G401.6 (cell line): ENCODE measurements at regions not wholly inside any gene's neighbourhood (a gene's known extent, or its start where the extent isn't known, plus 50 kb on each side); places are given as distances from the start of the nearest gene placed in this dataset.
"Not testable (repeated sequence)": the region's sequence is repeated elsewhere in the genome, so short reads cannot be mapped to it uniquely, and the experiment has no call there.

Source experiments
- FAIRE-seq: peaks from 2 replicates; lab custom pipeline; 2012; peaks lifted over from hg19 to GRCh38; lab: Jason Lieb, UNC

GRCh38 chr6:66086532-66086931 lies 379.5 kb upstream of the EYS start:
- no peak for FAIRE-seq

DNA sequence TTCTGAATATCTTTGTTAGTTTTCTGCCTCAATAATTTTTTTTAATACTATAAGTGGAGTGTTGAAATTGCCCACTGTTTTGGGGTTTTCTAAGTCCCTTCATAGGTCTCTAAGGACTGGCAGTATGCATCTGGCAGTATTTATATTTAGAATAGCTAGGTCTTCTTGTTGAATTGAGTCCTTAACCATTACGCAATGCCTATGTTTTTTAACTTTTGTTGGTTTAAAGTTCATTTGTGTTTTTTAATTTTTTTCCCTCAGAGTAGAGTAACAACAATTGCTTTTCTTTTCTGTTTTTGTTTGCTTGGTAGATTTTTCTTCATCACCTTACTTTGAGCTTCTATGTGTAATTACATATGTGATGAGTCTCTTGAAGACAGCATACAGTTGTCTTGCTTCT lies 375.9 kb upstream of the EYS start:
- no peak for FAIRE-seq

DNA sequence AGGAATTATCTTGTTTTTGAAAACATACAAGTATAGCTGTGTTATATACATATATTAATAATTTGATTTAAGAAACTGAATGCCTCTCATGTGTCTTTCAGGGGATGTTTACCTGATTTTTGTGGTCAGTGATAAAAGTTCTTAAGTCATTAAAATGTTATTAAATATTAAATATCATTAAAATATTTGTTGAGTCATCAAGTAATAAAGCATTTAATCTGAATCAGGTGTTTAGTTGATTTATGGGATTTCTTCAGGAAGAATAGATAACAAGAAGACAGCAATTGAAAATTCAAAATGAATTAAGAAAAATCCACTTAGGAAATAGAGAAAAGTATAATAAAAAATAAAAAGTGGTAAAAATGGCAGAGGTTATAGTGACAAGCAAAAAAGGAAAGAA lies 361.9 kb upstream of the EYS start:
- no peak for FAIRE-seq

- no peak for FAIRE-seq
Observed at GRCh38 chr6:66068033-66068432, 361.0 kb upstream of the EYS start.

DNA sequence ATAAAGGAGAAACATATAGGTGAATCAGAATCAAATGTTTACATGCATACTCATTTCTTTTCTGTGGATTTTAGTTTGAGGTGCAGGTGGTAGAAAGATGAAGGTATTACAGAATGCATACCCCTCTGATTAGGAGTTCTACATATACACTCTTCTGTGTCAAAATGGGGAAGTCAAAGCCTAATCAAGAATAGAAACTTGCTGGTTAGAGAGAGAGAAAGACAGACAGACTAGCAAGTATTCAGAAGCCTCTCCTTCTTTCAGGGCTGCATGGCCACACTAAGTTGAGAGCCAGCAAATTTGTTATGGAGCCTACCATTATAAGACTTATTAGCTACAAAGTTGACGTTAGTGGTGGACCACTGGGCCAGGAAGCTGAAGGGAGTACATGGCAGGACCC lies 358.3 kb upstream of the EYS start:
- no peak for FAIRE-seq

- no peak for FAIRE-seq
Observed at GRCh38 chr6:66057034-66057433, 350.0 kb upstream of the EYS start.

DNA sequence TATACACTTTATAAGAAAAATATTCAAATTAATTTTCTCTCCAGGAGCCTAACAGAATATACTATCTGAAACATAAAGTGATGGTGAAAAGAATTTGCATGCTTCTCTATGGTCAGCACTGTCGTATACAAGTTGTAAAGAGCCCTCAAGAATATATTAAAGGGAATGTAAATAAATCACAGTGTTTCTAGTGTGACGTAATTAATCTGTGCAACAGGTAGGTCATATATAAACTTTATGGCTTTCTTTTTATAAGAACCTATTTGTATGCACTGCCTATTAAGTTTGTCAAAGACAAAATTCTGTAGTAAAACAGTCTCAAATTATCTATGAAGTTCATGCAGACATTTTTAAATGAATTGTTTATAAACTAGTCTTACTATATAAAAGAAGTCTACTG lies 347.9 kb upstream of the EYS start:
- FAIRE-seq = no peak

GRCh38 chr6:66051812-66052211 lies 344.8 kb upstream of the EYS start:
- FAIRE-seq = no peak

DNA sequence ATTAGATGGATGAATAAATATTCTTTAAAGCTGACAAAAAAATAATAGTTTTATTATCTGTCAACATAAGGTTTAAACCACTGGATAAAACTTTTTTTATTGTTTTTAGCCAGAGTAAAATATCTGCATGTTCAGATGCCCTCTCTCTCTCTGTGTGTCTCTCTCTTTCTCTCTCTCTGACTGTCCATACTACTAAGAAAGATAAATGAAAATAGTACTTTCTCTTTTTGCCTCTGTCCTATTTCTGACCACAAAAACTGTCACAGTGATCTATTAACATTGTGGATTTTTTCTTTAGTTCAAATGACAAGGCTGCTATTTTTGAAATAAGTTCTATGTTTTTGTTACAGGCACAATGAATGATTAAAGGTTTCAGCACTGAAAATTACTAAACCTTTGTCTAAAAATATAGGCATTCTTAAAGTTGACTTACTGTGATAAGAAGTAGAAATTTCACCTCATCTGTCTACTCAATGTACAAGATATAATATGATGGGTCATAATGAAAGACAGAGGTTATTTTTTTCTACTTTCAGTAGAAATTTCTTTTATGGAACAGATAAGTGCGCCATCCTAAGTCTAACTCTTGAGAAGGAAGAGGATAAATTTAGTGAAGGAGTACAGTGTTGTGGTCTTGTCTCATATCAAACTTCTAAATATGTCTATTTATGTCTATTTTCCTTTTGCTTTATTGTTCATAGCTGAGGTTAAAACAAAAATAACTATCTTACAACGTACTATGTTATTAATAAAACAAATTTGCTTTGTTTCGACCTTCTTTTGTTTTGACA lies 341.9 kb upstream of the EYS start:
- no peak for FAIRE-seq

- no peak for FAIRE-seq
Observed at GRCh38 chr6:66032626-66033025, 325.6 kb upstream of the EYS start.

DNA sequence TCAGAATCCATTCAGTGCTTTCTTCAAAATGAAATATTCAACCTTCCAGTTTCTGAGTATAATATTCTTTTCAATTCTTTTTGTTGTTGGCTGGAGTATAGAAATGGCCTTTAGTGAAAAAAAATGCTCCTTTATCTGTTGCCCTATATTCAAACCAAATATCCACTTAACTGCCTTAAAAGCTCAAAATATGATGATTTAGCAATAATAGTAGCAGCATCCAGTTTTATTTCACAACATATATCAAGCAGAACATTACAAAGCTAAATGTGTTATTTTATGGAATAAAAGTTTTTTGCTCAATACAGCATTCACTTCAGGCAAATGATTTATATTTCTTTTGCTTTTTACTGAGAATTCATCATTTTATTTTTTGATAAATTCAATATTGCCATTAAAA lies 322.4 kb upstream of the EYS start:
- no peak for FAIRE-seq

DNA sequence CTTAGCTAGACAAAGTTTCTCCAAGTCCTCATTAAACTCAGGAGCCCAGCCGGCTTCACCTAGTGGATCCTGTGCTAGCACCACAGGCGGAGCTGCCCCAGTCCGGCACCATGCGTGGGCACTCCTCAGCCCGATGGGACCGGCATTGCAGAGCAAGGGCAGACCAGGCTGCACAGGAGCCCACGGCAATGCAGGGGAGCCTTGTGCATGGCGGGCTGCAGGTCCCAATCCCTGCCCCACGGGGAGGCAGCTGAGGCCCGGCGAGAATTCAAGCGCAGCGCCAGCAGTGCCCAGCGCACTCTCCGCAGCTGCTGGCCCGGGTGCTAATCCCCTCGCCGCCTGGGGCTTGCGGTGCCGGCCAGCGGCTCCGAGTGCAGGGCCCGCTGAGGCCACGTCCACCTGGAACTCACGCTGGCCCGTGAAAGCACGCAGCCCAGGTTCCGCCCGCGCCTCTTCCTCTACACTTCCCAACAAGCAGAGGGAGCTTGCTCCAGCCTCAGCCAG lies 292.3 kb upstream of the EYS start:
- FAIRE-seq = no peak

DNA sequence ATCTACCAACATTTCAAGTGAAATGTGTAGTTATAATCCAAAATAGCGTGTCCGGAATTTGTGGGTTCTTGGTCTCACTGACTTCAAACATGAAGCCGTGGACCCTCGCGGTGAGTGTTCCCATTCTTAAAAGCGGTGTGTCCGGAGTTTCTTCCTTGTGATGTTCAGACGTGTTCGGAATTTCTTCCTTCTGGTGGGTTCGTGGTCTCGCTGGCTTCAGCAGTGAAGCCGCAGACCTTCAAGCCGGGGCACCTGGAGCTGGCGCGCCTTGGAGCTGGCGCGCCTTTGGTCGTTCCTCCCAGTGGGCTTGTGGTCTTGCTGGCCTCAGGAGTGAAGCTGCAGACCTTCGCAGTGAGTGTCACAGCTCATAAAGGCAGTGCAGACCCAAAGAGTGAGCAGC lies 291.5 kb upstream of the EYS start:
- no peak for FAIRE-seq

GRCh38 chr6:65997539-65997938 lies 290.5 kb upstream of the EYS start:
- FAIRE-seq = no peak

DNA sequence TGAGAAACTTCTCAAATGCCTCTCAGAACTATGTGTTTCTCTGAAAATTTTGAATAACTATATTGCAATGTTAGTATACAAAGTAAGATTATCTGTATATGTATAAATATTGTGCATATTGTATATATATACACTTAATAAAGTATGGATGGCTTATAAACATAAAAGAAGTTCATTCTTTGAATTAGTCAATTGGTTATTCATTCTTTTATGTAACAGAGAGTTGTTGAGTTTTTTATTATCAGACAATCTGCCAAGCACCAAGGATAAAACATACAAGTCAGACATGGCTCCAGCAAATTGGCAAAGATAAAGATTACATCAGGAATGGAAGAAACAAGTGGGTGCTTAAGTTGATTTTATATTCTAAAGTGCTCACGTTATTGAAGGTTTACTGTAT lies 289.1 kb upstream of the EYS start:
- no peak for FAIRE-seq

GRCh38 chr6:65989676-65990075 lies 282.6 kb upstream of the EYS start:
- FAIRE-seq = no peak

DNA sequence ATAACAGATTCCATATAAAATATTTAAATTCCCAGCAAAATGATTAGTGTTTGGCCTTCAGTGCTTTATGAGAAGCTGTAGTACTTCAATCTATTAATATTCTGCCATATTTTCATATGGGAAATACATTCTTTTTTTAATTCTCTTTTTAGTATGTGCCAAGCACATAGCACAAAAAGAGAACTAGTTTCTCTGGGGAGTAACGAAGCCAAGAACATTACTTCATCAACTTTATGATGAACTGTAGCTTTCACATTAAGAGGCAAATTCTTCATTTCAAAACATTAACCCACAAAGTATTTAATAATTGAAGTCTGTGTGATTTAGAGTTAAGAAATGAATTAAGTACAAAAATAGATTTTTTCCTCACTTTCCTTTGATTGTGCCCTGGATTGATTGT lies 281.0 kb upstream of the EYS start:
- FAIRE-seq = no peak

DNA sequence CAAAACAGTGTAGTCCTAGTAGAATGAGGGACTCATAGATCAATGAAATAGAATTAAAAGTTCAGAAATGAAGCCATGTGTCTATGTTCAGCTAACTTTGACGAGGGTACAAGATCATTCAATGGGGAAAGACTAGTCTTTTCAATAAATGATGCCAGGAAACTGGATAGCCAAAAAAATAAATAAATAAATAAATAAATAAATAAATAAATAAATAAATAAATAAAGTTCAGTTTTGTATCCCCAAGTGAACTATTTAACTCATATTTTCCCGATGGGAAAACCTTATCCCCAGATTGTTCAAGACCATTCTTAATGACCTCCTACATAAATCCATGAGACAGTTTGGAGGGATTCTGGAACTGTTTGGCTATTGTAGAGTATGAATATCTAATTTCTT lies 277.1 kb upstream of the EYS start:
- no peak for FAIRE-seq

DNA sequence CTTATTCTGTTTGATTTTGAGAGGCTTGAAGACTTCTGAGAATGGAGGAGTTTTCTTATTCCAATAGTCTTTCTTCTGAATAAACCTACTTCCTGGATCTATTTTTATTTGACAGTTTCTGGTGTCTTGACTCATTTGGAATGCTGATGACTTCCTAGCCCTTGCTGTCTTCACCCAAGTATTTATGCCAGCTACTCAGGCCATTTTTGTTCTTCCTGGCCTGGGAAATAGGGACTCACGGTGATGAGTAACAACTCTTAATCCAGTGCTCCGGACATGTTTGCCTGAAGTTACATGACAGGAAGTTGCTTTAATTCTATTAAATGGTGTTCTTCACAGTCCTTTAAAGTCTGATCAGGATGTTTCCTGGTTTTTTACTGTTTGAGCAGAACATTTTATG lies 272.1 kb upstream of the EYS start:
- FAIRE-seq = no peak

GRCh38 chr6:65971252-65971651 lies 264.2 kb upstream of the EYS start:
- not testable (repeated sequence) for FAIRE-seq

- FAIRE-seq = no peak
Observed at GRCh38 chr6:65964261-65964660, 257.2 kb upstream of the EYS start.

DNA sequence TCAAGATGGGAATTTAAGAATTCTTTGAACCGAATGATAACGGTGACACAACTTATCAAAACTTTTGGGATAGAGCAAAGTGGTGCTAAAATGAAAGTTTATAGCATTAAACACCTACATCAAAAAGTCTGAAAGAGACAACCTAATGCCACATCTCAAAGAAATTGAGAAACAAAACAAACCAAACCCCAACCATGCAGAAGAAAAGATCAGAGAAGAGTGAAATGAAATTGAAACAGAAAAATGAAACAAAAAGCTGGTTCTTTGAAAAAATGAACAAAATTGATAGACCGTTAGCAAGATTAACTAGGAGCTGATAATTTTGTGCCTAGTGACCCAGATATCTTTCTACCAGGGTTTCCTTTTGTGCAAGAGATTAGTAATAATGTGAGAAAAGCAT lies 248.0 kb upstream of the EYS start:
- no peak for FAIRE-seq

- no peak for FAIRE-seq
Observed at GRCh38 chr6:65948062-65948461, 241.0 kb upstream of the EYS start.

GRCh38 chr6:65943548-65943947 lies 236.5 kb upstream of the EYS start:
- no peak for FAIRE-seq

GRCh38 chr6:65943051-65943450 lies 236.0 kb upstream of the EYS start:
- no peak for FAIRE-seq
